ENCODE measurements at regions not wholly inside any gene's neighbourhood (a gene's known extent, or its start where the extent isn't known, plus 50 kb on each side); places are given as distances from the start of the nearest gene placed in this dataset.
"Not testable (repeated sequence)": the region's sequence is repeated elsewhere in the genome, so short reads cannot be mapped to it uniquely, and the experiment has no call there.

- DNase-seq (ENCODE audit: low spot score), result no peak
Observed at GRCh38 chr22:11253000-11253511, 4274.9 kb upstream of the OR11H1 start.

GRCh38 chr22:11270981-11271380, 4257.0 kb upstream of the OR11H1 start:
- not testable (repeated sequence) for DNase-seq (ENCODE audit: low spot score)

GRCh38 chr22:11285116-11285838, 4242.7 kb upstream of the OR11H1 start:
- not testable (repeated sequence) for DNase-seq (ENCODE audit: low spot score)

GRCh38 chr22:11285839-11286205, 4242.2 kb upstream of the OR11H1 start:
- not testable (repeated sequence) for DNase-seq (ENCODE audit: low spot score)

GRCh38 chr22:11288246-11289220, 4239.5 kb upstream of the OR11H1 start:
- not testable (repeated sequence) for DNase-seq (ENCODE audit: low spot score)

- not testable (repeated sequence) for DNase-seq (ENCODE audit: low spot score)
Observed at GRCh38 chr22:11298126-11298893, 4229.7 kb upstream of the OR11H1 start.

- DNase-seq (ENCODE audit: low spot score), result not testable (repeated sequence)
Observed at GRCh38 chr22:11302427-11302826, 4225.6 kb upstream of the OR11H1 start.

- not testable (repeated sequence) for DNase-seq (ENCODE audit: low spot score)
Observed at GRCh38 chr22:11302904-11303303, 4225.1 kb upstream of the OR11H1 start.

GRCh38 chr22:11305179-11305578, 4222.8 kb upstream of the OR11H1 start:
- not testable (repeated sequence) for DNase-seq (ENCODE audit: low spot score)

- not testable (repeated sequence) for DNase-seq (ENCODE audit: low spot score)
Observed at GRCh38 chr22:11306933-11307518, 4221.0 kb upstream of the OR11H1 start.

- DNase-seq (ENCODE audit: low spot score), result no peak
Observed at GRCh38 chr22:11307998-11308397, 4220.0 kb upstream of the OR11H1 start.

GRCh38 chr22:11309777-11310176, 4218.2 kb upstream of the OR11H1 start:
- not testable (repeated sequence) for DNase-seq (ENCODE audit: low spot score)

- not testable (repeated sequence) for DNase-seq (ENCODE audit: low spot score)
Observed at GRCh38 chr22:11310647-11311046, 4217.3 kb upstream of the OR11H1 start.

- not testable (repeated sequence) for DNase-seq (ENCODE audit: low spot score)
Observed at GRCh38 chr22:11312640-11313039, 4215.4 kb upstream of the OR11H1 start.

GRCh38 chr22:11313040-11313759, 4214.8 kb upstream of the OR11H1 start:
- DNase-seq (ENCODE audit: low spot score), result not testable (repeated sequence)

GRCh38 chr22:11318633-11319032, 4209.4 kb upstream of the OR11H1 start:
- DNase-seq (ENCODE audit: low spot score), result not testable (repeated sequence)

GRCh38 chr22:11324439-11325037, 4203.5 kb upstream of the OR11H1 start:
- not testable (repeated sequence) for DNase-seq (ENCODE audit: low spot score)

- peak; percentile 1 for DNase-seq (ENCODE audit: low spot score)
Observed at GRCh38 chr22:11325767-11326166, 4202.2 kb upstream of the OR11H1 start.

GRCh38 chr22:11341387-11342068, 4186.5 kb upstream of the OR11H1 start:
- not testable (repeated sequence) for DNase-seq (ENCODE audit: low spot score)

GRCh38 chr22:11351181-11351580, 4176.8 kb upstream of the OR11H1 start:
- DNase-seq (ENCODE audit: low spot score), result not testable (repeated sequence)

All from D341Med (cell line).